Stimulated activated CD8-positive, alpha-beta memory T cell treated with anti-CD3 and anti-CD28 coated beads, Interleukin-7, amount 100 ng/mL, for 4 hours (primary cell): ENCODE measurements at regions not wholly inside any gene's neighbourhood (a gene's known extent, or its start where the extent isn't known, plus 50 kb on each side); places are given as distances from the start of the nearest gene placed in this dataset.
"Not testable (repeated sequence)": the region's sequence is repeated elsewhere in the genome, so short reads cannot be mapped to it uniquely, and the experiment has no call there.

ENCODE experiments used
- DNase-seq, 2 donors: peaks; one replicate each; pipeline ENCODE4 v3.0.0-alpha.2; 2020; ENCODE audit warnings: low read depth in 2 of 2

DNA sequence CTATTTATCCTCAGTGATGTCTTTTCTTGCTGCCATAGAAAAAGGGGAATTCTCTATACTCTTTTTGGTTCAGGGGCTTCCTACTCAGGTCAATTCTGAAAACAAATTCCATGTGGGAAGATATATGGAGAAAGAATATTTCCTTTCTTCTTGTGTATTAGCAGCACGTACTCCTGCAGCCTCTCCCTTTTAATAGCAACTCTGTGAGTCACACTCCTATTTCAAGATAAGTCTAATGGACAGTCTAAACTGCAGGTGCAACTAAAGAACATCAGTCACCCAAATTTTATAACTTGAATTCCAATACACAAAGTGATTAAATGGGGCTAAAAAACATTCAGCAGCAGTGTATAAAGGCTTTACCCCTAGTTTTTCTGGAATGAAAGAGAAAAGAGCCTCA lies 942.2 kb downstream of the CNTNAP5 start:
- DNase-seq: no peak

DNA sequence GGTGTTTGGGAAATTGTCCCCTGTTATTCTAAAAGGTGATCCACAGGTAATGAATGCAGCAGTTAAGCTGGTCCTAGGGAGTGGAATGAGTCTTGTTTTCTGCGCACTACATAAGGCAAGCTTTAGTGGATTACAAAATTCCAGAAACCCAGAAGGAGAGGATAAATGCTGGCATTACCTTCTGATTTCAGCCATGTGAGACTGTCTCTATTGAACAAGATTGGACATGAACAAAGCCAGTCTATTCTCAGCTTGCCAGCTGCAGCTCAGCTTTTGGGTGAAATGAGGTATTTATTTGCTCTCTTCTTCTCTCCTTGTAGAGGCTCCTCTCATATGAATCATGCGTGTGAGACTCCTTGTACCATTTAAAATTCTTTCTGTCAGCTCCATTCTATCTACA lies 944.9 kb downstream of the CNTNAP5 start:
- no peak for DNase-seq

DNA sequence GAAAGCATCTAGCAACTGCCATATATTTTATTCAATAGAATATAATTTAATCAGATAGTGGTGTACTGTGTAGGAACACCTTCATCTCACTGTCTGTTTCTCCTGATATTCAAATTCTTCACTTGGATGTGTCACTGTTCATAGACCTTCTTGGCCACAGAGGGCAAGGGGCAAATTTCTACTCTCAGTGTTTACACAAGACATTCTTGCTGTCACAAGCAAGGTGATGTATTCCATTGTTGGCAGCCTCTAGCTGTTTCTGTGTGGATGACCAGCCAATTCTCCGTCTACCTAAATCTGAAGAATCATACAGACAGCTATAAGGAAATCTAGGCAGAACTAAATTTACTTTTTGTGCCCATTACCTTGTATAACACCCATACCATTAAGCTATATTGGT lies 948.3 kb downstream of the CNTNAP5 start:
- DNase-seq: no peak

GRCh38 chr2:124975224-124975623 lies 950.1 kb downstream of the CNTNAP5 start:
- no peak for DNase-seq

- no peak for DNase-seq
These were observed 950.6 kb downstream of the CNTNAP5 start for GRCh38 chr2:124975648-124976047.

DNA sequence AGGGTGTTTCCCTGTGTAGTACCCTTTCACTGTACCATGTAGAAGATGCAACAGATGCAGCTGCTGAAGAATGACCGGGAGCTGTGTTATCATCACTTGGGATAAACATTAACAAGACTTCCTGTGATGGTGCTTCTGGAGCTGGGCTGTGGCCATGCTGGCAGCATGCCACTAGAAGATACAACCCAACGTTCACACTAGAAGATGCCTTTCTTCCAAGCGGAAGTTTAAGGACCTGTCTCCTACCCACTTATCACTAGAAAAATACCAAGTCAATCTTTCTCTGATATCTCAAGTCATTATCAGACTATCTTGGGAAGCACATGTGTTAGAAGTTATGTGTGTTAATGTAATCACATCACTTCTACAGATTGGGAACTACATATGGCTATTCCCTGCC lies 953.5 kb downstream of the CNTNAP5 start:
- DNase-seq: no peak

DNA sequence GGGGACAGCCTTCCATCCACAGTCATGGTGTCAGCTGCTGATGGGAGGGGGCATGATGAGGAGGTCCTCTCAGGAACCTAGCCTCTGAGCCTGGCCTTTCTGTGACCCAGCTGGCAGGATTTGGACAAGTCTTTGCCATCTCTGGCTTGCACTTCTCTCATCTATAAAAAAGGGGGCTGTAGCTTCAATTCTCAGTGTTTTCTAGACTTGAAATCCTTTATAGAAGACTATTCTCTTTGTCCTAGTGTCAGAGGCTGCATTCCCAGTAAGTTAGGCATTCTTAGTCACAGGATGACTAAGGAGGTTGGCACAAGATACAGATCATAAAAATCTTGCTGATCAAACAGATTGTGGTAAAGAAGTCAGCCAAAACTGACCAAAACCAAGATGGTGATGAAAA lies 958.5 kb downstream of the CNTNAP5 start:
- no peak for DNase-seq

DNA sequence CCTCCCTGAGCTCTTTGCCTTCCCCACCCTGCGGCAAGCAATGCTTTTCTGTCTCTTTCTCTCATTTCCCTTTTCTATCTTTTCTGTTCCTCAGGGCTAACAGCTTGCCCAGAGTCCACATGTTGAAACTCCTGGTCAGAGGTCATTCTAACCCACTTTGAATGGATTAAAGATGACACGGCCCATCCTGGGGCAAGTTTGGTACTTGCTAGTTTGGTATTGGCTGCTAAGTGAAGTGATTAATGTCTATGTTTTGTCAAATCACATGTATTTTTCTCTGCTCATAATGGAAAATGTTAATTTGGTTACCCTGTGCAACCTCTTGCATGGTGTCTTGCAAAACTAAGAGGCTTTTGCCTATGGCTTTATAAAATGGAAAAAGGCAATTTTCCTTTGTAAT lies 960.2 kb downstream of the CNTNAP5 start:
- no peak for DNase-seq

- DNase-seq: no peak
These were observed 961.0 kb downstream of the CNTNAP5 start for GRCh38 chr2:124986136-124986535.

GRCh38 chr2:124986870-124987269 lies 961.8 kb downstream of the CNTNAP5 start:
- DNase-seq: not testable (repeated sequence)

DNA sequence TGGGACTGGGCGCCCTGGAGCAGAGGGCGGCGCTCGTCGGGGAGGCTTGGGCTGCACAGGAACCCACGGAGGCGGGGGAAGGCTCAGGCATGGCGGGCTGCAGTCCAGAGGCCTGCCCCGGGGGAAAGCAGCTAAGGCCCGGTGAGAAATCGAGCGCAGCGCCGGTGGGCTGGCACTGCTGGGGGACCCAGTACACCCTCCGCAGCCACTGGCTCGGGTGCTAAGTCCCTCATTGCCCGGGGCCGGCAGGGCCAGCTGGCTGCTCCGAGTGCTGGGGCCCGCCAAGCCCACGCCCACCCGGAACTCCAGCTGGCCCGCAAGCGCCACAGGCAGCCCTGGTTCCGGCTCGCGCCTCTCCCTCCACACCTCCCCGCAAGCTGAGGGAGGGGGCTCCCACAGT lies 962.3 kb downstream of the CNTNAP5 start:
- not testable (repeated sequence) for DNase-seq

DNA sequence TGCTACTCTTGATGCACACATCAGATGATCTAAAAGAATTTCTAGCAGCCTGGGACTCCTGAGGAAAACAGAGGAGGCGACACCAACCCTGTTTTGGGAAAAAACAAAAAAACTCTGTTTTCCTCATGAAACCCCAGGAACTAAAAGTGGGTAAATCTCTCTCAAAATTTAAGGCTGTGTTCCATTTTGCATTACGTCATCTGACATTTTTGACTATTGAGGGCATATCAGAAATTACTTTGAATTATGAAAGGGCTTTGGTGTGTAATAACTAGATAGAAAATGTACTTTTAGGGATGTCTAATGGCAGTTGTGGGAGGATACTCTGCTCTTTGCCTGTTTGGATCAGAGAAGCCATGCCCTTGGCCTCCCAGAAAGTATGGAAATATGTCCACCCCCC lies 963.0 kb downstream of the CNTNAP5 start:
- no peak for DNase-seq

- DNase-seq: no peak
These were observed 963.7 kb downstream of the CNTNAP5 start for GRCh38 chr2:124988794-124989193.

DNA sequence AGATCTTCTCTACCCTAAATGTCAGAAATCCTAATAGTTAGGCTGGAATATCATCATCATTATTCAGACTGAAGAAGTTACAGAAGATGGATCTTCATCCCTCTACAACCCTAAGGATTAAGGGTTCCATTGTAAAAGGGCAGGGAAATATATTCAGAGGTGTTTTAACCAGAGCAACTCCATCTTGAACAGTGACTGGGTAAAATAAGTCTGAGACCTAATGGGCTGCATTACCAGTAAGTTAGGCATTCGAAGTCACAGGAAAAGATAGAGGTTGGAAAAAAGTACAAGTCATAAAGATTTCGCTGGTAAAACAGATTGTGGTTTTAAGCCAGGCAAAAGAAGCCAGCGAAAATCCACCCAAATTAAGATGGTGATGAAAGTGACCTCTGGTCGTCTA lies 968.7 kb downstream of the CNTNAP5 start:
- DNase-seq: no peak

GRCh38 chr2:124995185-124995912 lies 970.3 kb downstream of the CNTNAP5 start:
- no peak for DNase-seq

DNA sequence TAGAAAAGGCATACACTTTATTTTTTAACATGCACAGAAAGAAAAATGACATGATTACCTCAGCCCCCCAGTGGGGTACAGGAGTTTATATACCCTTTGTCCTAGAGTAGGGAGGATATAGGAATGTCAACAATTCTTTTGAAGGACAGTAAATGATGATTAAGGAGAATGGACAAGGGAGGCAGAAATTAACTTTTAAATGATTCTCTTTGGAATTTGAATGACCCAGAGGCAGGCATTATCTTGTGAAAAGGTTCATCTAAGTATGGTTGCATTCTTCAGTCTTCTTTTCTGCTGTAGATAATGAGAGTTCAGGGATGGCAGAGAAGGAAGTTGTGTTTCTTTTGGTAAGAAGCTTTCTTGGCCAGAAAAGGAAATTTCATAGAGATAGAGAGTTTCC lies 971.3 kb downstream of the CNTNAP5 start:
- no peak for DNase-seq

DNA sequence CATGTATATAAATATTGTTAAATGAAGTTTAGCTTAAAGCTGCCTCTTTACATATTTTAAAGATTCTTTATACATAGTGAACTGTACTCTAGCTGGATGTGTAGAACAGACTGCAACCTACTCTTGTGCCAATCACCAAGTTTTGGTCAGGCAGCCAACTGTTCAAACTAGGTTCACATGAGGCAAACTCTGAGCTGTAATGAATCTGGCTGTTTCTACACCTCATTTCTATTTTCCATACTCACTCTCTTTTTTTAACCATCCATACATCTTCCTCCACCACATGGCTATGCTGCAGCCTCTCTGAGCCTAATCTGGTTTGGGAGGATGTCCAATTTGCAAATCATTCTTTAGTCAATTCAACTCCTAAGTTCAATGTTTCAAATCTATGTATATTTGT lies 974.8 kb downstream of the CNTNAP5 start:
- DNase-seq: no peak

- no peak for DNase-seq
These were observed 979.2 kb downstream of the CNTNAP5 start for GRCh38 chr2:125004106-125004800.

GRCh38 chr2:125006676-125007075 lies 981.6 kb downstream of the CNTNAP5 start:
- no peak for DNase-seq

- not testable (repeated sequence) for DNase-seq
These were observed 1003.6 kb downstream of the CNTNAP5 start for GRCh38 chr2:125028721-125029120.

DNA sequence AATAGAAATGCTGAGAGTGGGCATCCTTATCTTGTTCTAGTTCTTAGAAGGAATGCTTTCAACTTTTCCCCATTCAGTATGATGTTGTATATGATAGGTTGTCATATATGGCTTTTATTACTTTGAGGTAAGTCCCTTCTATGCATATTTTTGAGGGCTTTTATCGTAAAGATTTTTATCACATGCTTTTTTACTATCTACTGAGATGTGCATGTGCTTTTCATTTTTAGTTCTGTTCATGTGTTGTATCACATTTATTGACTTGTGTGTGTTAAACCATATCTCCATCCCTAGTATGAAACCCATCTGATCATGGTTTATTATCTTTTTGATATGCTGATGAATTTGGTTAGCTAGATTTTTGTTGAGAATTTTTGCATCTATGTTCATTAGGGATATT lies 1008.8 kb downstream of the CNTNAP5 start:
- DNase-seq: no peak

- no peak for DNase-seq
These were observed 1012.1 kb downstream of the CNTNAP5 start for GRCh38 chr2:125037135-125037653.

- no peak for DNase-seq
These were observed 1016.8 kb downstream of the CNTNAP5 start for GRCh38 chr2:125041846-125042245.
